ENCODE measurements at regions not wholly inside any gene's neighbourhood (a gene's known extent, or its start where the extent isn't known, plus 50 kb on each side); places are given as distances from the start of the nearest gene placed in this dataset.

GRCh38 chr11:119473901-119474681, 51.1 kb upstream of the THY1 start:
- no peak for DNase-seq (ENCODE audit: low read depth)

GRCh38 chr11:119473226-119473625, 50.3 kb upstream of the THY1 start:
- no peak for DNase-seq (ENCODE audit: low read depth)

- DNase-seq (ENCODE audit: low read depth) = no peak
Measured at GRCh38 chr11:119472856-119473222, 49.9 kb upstream of the THY1 start.

Measured in HS-5 (cell line).